ENCODE measurements at regions not wholly inside any gene's neighbourhood (a gene's known extent, or its start where the extent isn't known, plus 50 kb on each side); places are given as distances from the start of the nearest gene placed in this dataset.

DNA sequence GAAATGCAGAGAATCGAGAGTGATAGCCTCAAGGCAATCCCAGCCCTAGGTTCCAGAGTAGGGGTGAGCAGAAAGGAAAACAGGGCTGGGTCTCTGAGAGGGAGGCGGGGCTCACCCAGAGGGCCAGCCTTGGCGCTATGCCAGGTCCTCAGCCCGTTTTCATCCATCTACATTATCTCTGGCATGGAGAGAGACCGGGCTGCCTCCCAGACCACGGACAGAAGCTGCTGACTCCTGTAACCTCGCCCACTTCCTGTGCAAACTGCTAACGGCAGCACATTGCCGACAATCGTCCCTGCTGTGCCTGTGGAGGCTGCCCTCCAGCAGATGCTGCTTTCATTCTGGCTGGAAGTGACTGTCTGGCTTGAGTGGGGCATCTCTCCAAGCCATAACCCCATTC lies 569.1 kb downstream of the NPHP4 start:
- TF ChIP-seq, protein P1, sequence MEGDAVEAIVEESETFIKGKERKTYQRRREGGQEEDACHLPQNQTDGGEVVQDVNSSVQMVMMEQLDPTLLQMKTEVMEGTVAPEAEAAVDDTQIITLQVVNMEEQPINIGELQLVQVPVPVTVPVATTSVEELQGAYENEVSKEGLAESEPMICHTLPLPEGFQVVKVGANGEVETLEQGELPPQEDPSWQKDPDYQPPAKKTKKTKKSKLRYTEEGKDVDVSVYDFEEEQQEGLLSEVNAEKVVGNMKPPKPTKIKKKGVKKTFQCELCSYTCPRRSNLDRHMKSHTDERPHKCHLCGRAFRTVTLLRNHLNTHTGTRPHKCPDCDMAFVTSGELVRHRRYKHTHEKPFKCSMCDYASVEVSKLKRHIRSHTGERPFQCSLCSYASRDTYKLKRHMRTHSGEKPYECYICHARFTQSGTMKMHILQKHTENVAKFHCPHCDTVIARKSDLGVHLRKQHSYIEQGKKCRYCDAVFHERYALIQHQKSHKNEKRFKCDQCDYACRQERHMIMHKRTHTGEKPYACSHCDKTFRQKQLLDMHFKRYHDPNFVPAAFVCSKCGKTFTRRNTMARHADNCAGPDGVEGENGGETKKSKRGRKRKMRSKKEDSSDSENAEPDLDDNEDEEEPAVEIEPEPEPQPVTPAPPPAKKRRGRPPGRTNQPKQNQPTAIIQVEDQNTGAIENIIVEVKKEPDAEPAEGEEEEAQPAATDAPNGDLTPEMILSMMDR (IDR thresholded peaks at IDR 0.05), result no peak
- H3K9me3 Mint-ChIP-seq, result peaks cover 57% of the 10 kb centered on the region
- H3K4me3 Mint-ChIP-seq, result no peak overlapping the region
- no peaks in the 10 kb centered on the region for H3K4me1 Mint-ChIP-seq (ENCODE audit: low read depth)
- no peaks in the 10 kb centered on the region; the same call in 1 of the 2 replicates for H3K27me3 Mint-ChIP-seq (ENCODE audit: insufficient read depth)
- no peak for DNase-seq
- H3K27ac Mint-ChIP-seq, result no peak overlapping the region
- H3K36me3 Mint-ChIP-seq (ENCODE audit: low read depth), result no peaks in the 10 kb centered on the region; the same call in 1 of the 2 replicates

DNA sequence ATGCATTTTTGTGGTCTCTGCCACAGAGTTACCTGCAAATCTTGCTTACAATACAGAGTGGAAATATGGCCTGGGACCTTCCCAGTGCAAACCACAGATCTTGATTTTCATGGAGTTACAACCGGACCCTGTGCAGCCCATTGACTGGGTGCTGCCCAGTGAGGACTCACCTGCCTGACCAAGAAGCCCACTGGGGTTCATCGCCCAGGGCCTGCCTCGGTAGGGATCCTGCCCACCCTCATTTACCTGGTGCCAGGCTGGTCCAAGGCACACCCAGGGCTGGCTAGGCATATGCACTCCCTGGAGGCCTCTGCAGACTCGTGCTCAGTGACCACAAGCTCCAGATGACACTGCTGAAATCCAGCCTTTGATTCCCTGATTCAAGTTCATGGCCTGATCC lies 572.7 kb downstream of the NPHP4 start:
- Mint-ChIP-seq H3K36me3 (ENCODE audit: low read depth) (peaks cover 13% of the 10 kb centered on the region; the same call in 1 of the 2 replicates), H3K4me3 (no peak overlapping the region), H3K4me1 (ENCODE audit: low read depth) (no peaks in the 10 kb centered on the region), H3K27ac (no peak overlapping the region), H3K27me3 (ENCODE audit: insufficient read depth) (peaks cover 2% of the 10 kb centered on the region), H3K9me3 (peaks cover 53% of the 10 kb centered on the region)
- TF ChIP-seq, protein P1 (IDR thresholded peaks at IDR 0.05), result no peak
- no peak for DNase-seq

- Mint-ChIP-seq H3K27me3 (ENCODE audit: insufficient read depth) (peaks cover 2% of the 10 kb centered on the region), H3K9me3 (peaks cover 58% of the 10 kb centered on the region), H3K4me1 (ENCODE audit: low read depth) (no peaks in the 10 kb centered on the region), H3K4me3 (no peak overlapping the region), H3K27ac (no peak overlapping the region), H3K36me3 (ENCODE audit: low read depth) (peaks cover 13% of the 10 kb centered on the region; the same call in 1 of the 2 replicates)
- DNase-seq, result no peak
- TF ChIP-seq, protein P1 (IDR thresholded peaks at IDR 0.05), result no peak
Observed at GRCh38 chr1:5416518-5416917, 575.7 kb downstream of the NPHP4 start.

DNA sequence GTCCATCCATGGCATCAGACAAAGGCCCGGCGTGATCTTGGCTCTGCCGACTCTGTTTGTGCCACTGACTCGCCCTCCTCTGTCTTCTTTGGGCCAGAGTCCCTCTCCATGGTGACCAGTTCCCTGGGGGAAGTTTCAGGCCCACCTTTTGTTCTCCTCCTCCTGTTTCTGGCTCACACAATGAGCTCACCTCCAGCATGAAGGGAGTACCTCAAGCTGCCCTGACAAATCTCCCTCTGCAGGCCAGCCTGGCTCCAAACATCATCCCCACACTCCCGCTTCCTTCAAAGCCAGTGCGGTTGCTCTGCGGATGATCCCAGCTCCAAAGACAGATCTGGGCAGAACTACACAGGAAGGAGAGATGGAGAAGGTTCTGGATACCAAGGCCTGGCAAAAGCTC lies 576.6 kb downstream of the NPHP4 start:
- TF ChIP-seq, protein P1 (IDR thresholded peaks at IDR 0.05), result no peak
- Mint-ChIP-seq H3K27ac (no peak overlapping the region), H3K4me1 (ENCODE audit: low read depth) (no peaks in the 10 kb centered on the region)

GRCh38 chr1:5410652-5411051 lies 581.6 kb downstream of the NPHP4 start:
- Mint-ChIP-seq H3K27me3 (ENCODE audit: insufficient read depth) (no peaks in the 10 kb centered on the region), H3K4me3 (no peak overlapping the region), H3K9me3 (peaks cover 76% of the 10 kb centered on the region), H3K4me1 (ENCODE audit: low read depth) (no peaks in the 10 kb centered on the region), H3K27ac (no peak overlapping the region), H3K36me3 (ENCODE audit: low read depth) (peaks cover 13% of the 10 kb centered on the region; the same call in 1 of the 2 replicates)
- DNase-seq, result no peak
- TF ChIP-seq, protein P1 (IDR thresholded peaks at IDR 0.05), result no peak

More for the DNA sequence above, 576.6 kb downstream of the NPHP4 start:
- Mint-ChIP-seq H3K27me3 (ENCODE audit: insufficient read depth) (peaks cover 2% of the 10 kb centered on the region), H3K36me3 (ENCODE audit: low read depth) (peaks cover 13% of the 10 kb centered on the region; the same call in 1 of the 2 replicates), H3K9me3 (peaks cover 61% of the 10 kb centered on the region), H3K4me3 (no peak overlapping the region)
- DNase-seq, result no peak

DNA sequence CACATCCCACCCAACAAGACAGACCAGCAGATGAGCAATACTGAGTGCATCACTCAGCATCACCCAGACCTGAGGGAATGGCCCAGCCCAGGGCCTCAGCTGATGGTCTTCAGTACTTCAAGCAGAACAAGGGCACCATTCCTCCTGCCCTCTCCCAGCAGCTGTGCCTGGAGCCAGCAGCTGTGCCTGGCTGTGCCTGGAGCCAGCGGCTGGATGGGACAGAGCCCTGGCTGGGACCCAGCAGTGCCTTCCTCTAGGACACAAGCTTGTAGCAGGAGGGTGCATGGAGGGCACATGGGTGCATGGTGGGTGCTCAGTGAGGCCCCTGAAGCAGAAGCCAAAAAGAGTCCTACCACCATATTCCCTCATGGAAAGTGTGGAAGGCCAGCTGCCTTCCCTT lies 583.8 kb downstream of the NPHP4 start:
- peaks cover 75% of the 10 kb centered on the region for H3K9me3 Mint-ChIP-seq
- no peak overlapping the region for H3K27ac Mint-ChIP-seq
- peaks cover 5% of the 10 kb centered on the region; the same call in 1 of the 2 replicates for H3K36me3 Mint-ChIP-seq (ENCODE audit: low read depth)
- no peak overlapping the region for H3K4me3 Mint-ChIP-seq
- TF ChIP-seq, protein P1 (IDR thresholded peaks at IDR 0.05), result no peak
- no peak for DNase-seq
- H3K27me3 Mint-ChIP-seq (ENCODE audit: insufficient read depth), result no peaks in the 10 kb centered on the region
- H3K4me1 Mint-ChIP-seq (ENCODE audit: low read depth), result no peaks in the 10 kb centered on the region
